MM.1S (cell line): ENCODE measurements at regions not wholly inside any gene's neighbourhood (a gene's known extent, or its start where the extent isn't known, plus 50 kb on each side); places are given as distances from the start of the nearest gene placed in this dataset.

Experiments
- EZH2phosphoT487 ChIP-seq: fragments of 300-600 bp; sonication (generic); IDR thresholded peaks from 2 replicates; pipeline ENCODE4 v1.6.1; 2018; ENCODE audit warnings: antibody characterized with exemption, low read length
- TF ChIP-seq, protein P1 (sequence below): fragments of 300-600 bp; sonication (generic); IDR thresholded peaks from 2 replicates; pipeline ENCODE4 v1.5.1; 2016; ENCODE audit warnings: antibody characterized with exemption, low read length, mixed read lengths

DNA sequence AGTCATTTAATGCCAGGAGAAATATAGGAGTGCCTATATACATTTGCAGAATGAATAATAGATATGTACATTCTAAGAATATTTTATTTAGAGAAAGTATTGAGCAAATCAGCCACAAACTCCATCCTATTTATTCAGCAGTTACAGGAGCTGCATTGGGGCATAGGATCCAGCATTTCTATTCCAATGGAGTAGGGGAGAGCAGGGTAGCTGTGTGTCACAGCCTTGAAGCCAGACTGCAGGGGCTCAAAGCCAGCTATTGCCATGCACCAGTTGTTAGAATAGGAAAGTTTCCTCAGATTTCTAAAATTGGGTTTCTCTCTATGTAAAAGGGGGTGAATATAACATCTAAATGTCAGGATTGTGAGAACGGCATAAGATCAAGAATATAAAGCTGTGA is 116.8 kb upstream of the MYO3A start:
- TF ChIP-seq EZH2phosphoT487 = no peak
- TF ChIP-seq, protein P1, sequence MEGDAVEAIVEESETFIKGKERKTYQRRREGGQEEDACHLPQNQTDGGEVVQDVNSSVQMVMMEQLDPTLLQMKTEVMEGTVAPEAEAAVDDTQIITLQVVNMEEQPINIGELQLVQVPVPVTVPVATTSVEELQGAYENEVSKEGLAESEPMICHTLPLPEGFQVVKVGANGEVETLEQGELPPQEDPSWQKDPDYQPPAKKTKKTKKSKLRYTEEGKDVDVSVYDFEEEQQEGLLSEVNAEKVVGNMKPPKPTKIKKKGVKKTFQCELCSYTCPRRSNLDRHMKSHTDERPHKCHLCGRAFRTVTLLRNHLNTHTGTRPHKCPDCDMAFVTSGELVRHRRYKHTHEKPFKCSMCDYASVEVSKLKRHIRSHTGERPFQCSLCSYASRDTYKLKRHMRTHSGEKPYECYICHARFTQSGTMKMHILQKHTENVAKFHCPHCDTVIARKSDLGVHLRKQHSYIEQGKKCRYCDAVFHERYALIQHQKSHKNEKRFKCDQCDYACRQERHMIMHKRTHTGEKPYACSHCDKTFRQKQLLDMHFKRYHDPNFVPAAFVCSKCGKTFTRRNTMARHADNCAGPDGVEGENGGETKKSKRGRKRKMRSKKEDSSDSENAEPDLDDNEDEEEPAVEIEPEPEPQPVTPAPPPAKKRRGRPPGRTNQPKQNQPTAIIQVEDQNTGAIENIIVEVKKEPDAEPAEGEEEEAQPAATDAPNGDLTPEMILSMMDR = no peak
